Adrenal gland (tissue), 9 donors: ENCODE measurements at regions not wholly inside any gene's neighbourhood (a gene's known extent, or its start where the extent isn't known, plus 50 kb on each side); places are given as distances from the start of the nearest gene placed in this dataset.

Experiments used
- DNase-seq, 7 donors: peaks; one replicate each; pipeline ENCODE4 v3.0.0-alpha.2; 2019 to 2020
- H3K27ac ChIP-seq, 5 donors: fragments of 200-600 bp; sonication (generic) in 4 of 5; 1 replicate in 3 of 5; 2 replicates in 2 of 5; pipeline versions ENCODE4 v1.5.1 to v1.8.0; 2016 to 2020; ENCODE audit warnings: mild to moderate bottlenecking in 1 of 5
- H3K27me3 ChIP-seq: fragments of 200-600 bp; 2 replicates; pipeline ENCODE4 v1.8.0; 2021
- H3K36me3 ChIP-seq, 2 donors: fragments of 200-600 bp; replicated peaks in 1 of 2; 1 replicate in 1 of 2; 2 replicates in 1 of 2; pipeline versions ENCODE4 v1.5.1 to v1.8.0; 2018 to 2022
- H3K4me1 ChIP-seq, 2 donors: fragments of 200-600 bp; replicated peaks in 1 of 2; 1 replicate in 1 of 2; 2 replicates in 1 of 2; pipeline versions ENCODE4 v1.5.1 to v1.8.0; 2018 to 2021
- H3K4me3 ChIP-seq, 4 donors: fragments of 200-600 bp; sonication (generic) in 3 of 4; one replicate each; pipeline ENCODE4 v1.5.1; 2016 to 2018
- H3K9me3 ChIP-seq, 3 donors: fragments of 200-600 bp; sonication (generic) in 1 of 3; replicated peaks in 1 of 3; 1 replicate in 2 of 3; 2 replicates in 1 of 3; pipeline versions ENCODE4 v1.5.1 to v1.8.0; 2016 to 2021
- CTCF ChIP-seq, 6 experiments: fragments of 450-650 bp in 4 of 6; fragments of 200-600 bp in 2 of 6; sonication (generic) in 1 of 6; IDR thresholded peaks; 1 replicate in 5 of 6; 2 replicates in 1 of 6; pipeline versions ENCODE4 v1.5.1 to v1.8.0; 2016 to 2021; ENCODE audit warnings: antibody characterized with exemption in 6 of 6, mild to moderate bottlenecking in 2 of 6, moderate library complexity in 1 of 6
- POLR2A ChIP-seq, 2 donors: fragments of 450-650 bp; IDR thresholded peaks; one replicate each; pipeline ENCODE4 v1.6.1; 2017; ENCODE audit warnings: antibody characterized with exemption in 2 of 2, mild to moderate bottlenecking in 2 of 2, moderate library complexity in 1 of 2
- WGBS, 4 donors: extraction: QIAGEN DNeasy Blood & Tissue Kit in 2 of 4; methylation state at CpG; one replicate each; pipeline versions ENCODE4 v1.1.5 to v1.1.7; 2013 to 2017; 5-methylcytosine and 5-hydroxymethylcytosine counted together
- intact Hi-C, 2 donors: fragments of 100-400 bp; cut with DNase I; formaldehyde crosslinking; loops; one replicate each; pipeline versions ENCODE4 v1.14.1 to v1.15.0; 2022 to 2023
- donor health status: healthy with polysubstance abuse.
- donor health status: Bipolar disorder and iron deficiency.
- donor health status: DM: yes; HTN: yes; CAD: no.
- donor health status: DM: no; HTN: no; CAD: no.
- donor health status: DM: no; HTN: no; CAD: no.

GRCh38 chr7:109073543-109073942, 503.9 kb downstream of the DNAJB9 start:
- WGBS, 4 donors: 71 to 87% (median 75%) methylated on average over 3 of the region's 3 CpGs
- no peak for DNase-seq
- Histone ChIP-seq H3K27ac (no peak overlapping the region), H3K4me1 (no peaks in the 10 kb centered on the region), H3K9me3 (no peaks in the 10 kb centered on the region), H3K36me3 (no peaks in the 10 kb centered on the region), H3K4me3 (no peak overlapping the region), H3K27me3 (no peaks in the 10 kb centered on the region)
- intact Hi-C loops: no loop called here
- no peak for TF ChIP-seq POLR2A (IDR thresholded peaks at IDR 0.05)
- no peak for TF ChIP-seq CTCF (IDR thresholded peaks at IDR 0.05)

DNA sequence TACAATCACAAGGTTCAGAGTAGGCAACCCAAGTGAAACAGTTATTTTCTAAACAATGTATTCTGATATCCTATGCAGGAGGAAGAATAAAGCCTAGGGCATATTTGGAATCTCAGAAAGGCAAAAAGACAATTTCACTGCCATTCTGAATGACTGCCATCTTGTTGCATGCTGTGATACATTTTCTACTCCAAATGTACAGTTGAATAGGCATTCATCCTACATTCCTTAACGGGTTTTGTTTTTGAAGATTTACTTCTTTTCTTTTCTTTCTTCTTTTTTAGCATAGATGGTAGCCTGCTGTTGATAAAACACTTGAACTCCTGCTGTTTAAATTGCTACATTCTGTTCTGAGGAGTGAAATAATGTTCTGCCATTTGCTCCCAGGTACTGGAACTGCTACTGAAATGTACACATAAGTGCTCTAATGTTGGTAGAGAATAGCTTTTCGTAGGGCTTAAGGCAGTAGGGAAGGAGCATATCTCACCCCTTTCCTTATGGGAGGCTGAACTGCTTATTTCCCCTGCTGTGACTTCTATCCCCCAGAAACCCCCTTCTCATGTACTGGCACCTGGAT, 506.8 kb downstream of the DNAJB9 start:
- no peak for DNase-seq
- Histone ChIP-seq H3K4me3 (no peak overlapping the region), H3K36me3 (no peaks in the 10 kb centered on the region), H3K27me3 (no peaks in the 10 kb centered on the region), H3K4me1 (no peaks in the 10 kb centered on the region), H3K9me3 (no peaks in the 10 kb centered on the region), H3K27ac (no peak overlapping the region)
- TF ChIP-seq POLR2A (IDR thresholded peaks at IDR 0.05): no peak
- no peak for TF ChIP-seq CTCF (IDR thresholded peaks at IDR 0.05)
- intact Hi-C loops: no loop called here
- WGBS, 4 donors: 58 to 70% (median 67%) methylated on average over 2 of the region's 2 CpGs

- H3K4me1 ChIP-seq: no peaks in the 10 kb centered on the region
- H3K4me3 ChIP-seq: no peak overlapping the region
- H3K27ac ChIP-seq: no peak overlapping the region
- WGBS, 4 donors: 71 to 90% (median 81%) methylated on average over 1 of the region's 1 CpG
- DNase-seq: no peak
- no peaks in the 10 kb centered on the region for H3K36me3 ChIP-seq
- intact Hi-C loops: no loop called here
- no peaks in the 10 kb centered on the region for H3K9me3 ChIP-seq
- H3K27me3 ChIP-seq: no peaks in the 10 kb centered on the region
- TF ChIP-seq POLR2A (IDR thresholded peaks at IDR 0.05) (no peak), CTCF (IDR thresholded peaks at IDR 0.05) (no peak)
Observed at GRCh38 chr7:109091042-109091441, 521.4 kb downstream of the DNAJB9 start.

- H3K4me3 ChIP-seq: no peak overlapping the region
- H3K27me3 ChIP-seq: no peaks in the 10 kb centered on the region
- TF ChIP-seq POLR2A (IDR thresholded peaks at IDR 0.05): no peak
- no peak for TF ChIP-seq CTCF (IDR thresholded peaks at IDR 0.05)
- H3K36me3 ChIP-seq: no peaks in the 10 kb centered on the region
- H3K9me3 ChIP-seq: no peaks in the 10 kb centered on the region
- H3K4me1 ChIP-seq: no peaks in the 10 kb centered on the region
- H3K27ac ChIP-seq: no peak overlapping the region
- 75 to 81% (median 78%) methylated on average over 1 of the region's 1 CpG for WGBS, 4 donors
- intact Hi-C loops: no loop called here
- DNase-seq: no peak
Observed at GRCh38 chr7:109092268-109092667, 522.6 kb downstream of the DNAJB9 start.
